ENCODE measurements at regions not wholly inside any gene's neighbourhood (a gene's known extent, or its start where the extent isn't known, plus 50 kb on each side); places are given as distances from the start of the nearest gene placed in this dataset.

DNA sequence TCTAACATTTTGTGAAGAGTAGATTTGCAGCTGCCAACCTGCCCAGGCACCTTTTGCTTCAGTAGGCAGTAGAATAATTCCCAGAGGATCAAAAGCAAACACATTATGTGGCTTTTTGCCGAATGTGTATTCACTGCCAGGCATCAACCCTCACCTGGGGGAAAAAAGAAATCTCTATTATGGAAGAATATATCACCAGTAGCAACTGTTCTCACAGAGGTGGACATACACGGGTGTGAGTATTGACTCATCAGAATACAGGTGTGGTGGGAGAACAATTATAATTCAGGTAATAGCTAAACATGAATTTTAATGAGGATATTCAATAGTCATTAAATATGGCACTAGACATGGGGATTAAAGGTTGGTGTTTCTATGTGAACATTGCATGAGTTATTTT, 910.7 kb downstream of the TFAP2A start:
- no peak overlapping the region for H3K27ac ChIP-seq (ENCODE audit: low read length)

GRCh38 chr6:9503111-9503761, 911.6 kb downstream of the TFAP2A start:
- whole genome bisulfite sequencing (ENCODE audit: insufficient coverage): 14% methylated on average over 1 of the region's 7 CpGs
- Histone ChIP-seq H3K4me3 (ENCODE audit: control insufficient read depth in 1 of 2, extremely low read depth in 1 of 2, low read length in 1 of 2) (no peak overlapping the region), H3K36me3 (ENCODE audit: control insufficient read depth in 2 of 2, extremely low read depth in 1 of 2, insufficient read depth in 1 of 2, low read length in 1 of 2) (no peaks in the 10 kb centered on the region), H3K9me3 (no peaks in the 10 kb centered on the region), H3K27me3 (replicated peaks in 1 of 2; ENCODE audit: control insufficient read depth in 2 of 2, extremely low read depth in 1 of 2, insufficient read depth in 2 of 2, low read length in 1 of 2) (no peaks in the 10 kb centered on the region), H3K4me1 (ENCODE audit: control insufficient read depth in 1 of 2, extremely low read depth in 1 of 2, insufficient read depth in 2 of 2, low read length in 2 of 2) (no peaks in the 10 kb centered on the region), H3K27ac (ENCODE audit: low read length) (no peak overlapping the region)
- no peak for DNase-seq
- Mint-ChIP-seq H3K27me3 (no peaks in the 10 kb centered on the region), H3K36me3 (no peaks in the 10 kb centered on the region), H3K27ac (no peak overlapping the region), H3K4me1 (no peaks in the 10 kb centered on the region), H3K4me3 (no peak overlapping the region), H3K9me3 (peaks cover 3 to 12% (median 5%) of the 10 kb centered on the region in 3 donors)
- POLR2A ChIA-PET: interaction anchor here in 1 of 2 donors (0.6 kb wide), 1 partner anchor 405 kb away, joined by 3 read pairs; no protein-coding TSS in a partner anchor
- ATAC-seq (replicated peaks in 1 of 4): no peak
- CTCF ChIA-PET: no interaction called here

More for the DNA sequence above, 910.7 kb downstream of the TFAP2A start:
- Mint-ChIP-seq H3K36me3 (no peaks in the 10 kb centered on the region), H3K9me3 (peaks cover 3 to 12% (median 5%) of the 10 kb centered on the region in 3 donors), H3K4me3 (no peak overlapping the region), H3K4me1 (no peaks in the 10 kb centered on the region), H3K27ac (no peak overlapping the region), H3K27me3 (no peaks in the 10 kb centered on the region)
- DNase-seq (no peak), ATAC-seq (replicated peaks in 1 of 4) (no peak)
- no CpG with 5 or more reads among the region's 2 CpGs for WGBS (ENCODE audit: insufficient coverage)
- no peaks in the 10 kb centered on the region for H3K9me3 ChIP-seq
- H3K4me1 ChIP-seq (ENCODE audit: control insufficient read depth in 1 of 2, extremely low read depth in 1 of 2, insufficient read depth in 2 of 2, low read length in 2 of 2): no peaks in the 10 kb centered on the region
- CTCF ChIA-PET: no interaction called here
- POLR2A ChIA-PET: interaction anchor here in 1 of 2 donors (0.6 kb wide), 1 partner anchor 406 kb away, joined by 3 read pairs; no protein-coding TSS in a partner anchor
- H3K27me3 ChIP-seq (replicated peaks in 1 of 2; ENCODE audit: control insufficient read depth in 2 of 2, extremely low read depth in 1 of 2, insufficient read depth in 2 of 2, low read length in 1 of 2): no peaks in the 10 kb centered on the region
- no peak overlapping the region for H3K4me3 ChIP-seq (ENCODE audit: control insufficient read depth in 1 of 2, extremely low read depth in 1 of 2, low read length in 1 of 2)
- no peaks in the 10 kb centered on the region for H3K36me3 ChIP-seq (ENCODE audit: control insufficient read depth in 2 of 2, extremely low read depth in 1 of 2, insufficient read depth in 1 of 2, low read length in 1 of 2)

DNA sequence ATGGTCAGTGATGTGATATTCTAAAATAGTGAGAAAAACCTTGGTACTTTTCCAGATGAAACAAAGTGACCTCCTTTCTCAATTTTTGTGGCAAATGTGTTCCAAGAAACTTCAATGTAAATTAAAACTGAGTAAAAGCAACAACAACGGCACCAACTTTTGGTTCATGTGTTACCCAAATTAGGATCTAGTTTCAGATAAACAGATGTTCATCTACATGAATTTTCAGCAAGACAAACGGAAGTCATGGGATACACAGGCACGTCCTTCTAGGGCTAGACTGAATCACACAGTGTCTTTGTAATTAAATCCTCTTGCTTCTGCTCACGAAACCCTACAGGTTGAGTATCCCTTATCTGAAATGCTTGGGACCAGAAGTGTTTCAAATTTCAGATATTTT, 915.2 kb downstream of the TFAP2A start:
- H3K4me1 Mint-ChIP-seq: no peaks in the 10 kb centered on the region
- Histone ChIP-seq H3K27ac (ENCODE audit: low read length) (no peak overlapping the region), H3K4me1 (ENCODE audit: control insufficient read depth in 1 of 2, extremely low read depth in 1 of 2, insufficient read depth in 2 of 2, low read length in 2 of 2) (no peaks in the 10 kb centered on the region), H3K9me3 (no peaks in the 10 kb centered on the region), H3K4me3 (ENCODE audit: control insufficient read depth in 1 of 2, extremely low read depth in 1 of 2, low read length in 1 of 2) (no peak overlapping the region), H3K27me3 (replicated peaks in 1 of 2; ENCODE audit: control insufficient read depth in 2 of 2, extremely low read depth in 1 of 2, insufficient read depth in 2 of 2, low read length in 1 of 2) (no peaks in the 10 kb centered on the region), H3K36me3 (ENCODE audit: control insufficient read depth in 2 of 2, extremely low read depth in 1 of 2, insufficient read depth in 1 of 2, low read length in 1 of 2) (no peaks in the 10 kb centered on the region)
- no peaks in the 10 kb centered on the region for H3K36me3 Mint-ChIP-seq
- DNase-seq (no peak), ATAC-seq (replicated peaks in 1 of 4) (no peak)
- no peaks in the 10 kb centered on the region for H3K27me3 Mint-ChIP-seq
- no peak overlapping the region for H3K4me3 Mint-ChIP-seq
- peaks cover 4 to 11% (median 5%) of the 10 kb centered on the region in 3 donors for H3K9me3 Mint-ChIP-seq
- ChIA-PET CTCF (no interaction called here), POLR2A (no interaction called here)
- 71% methylated on average over 4 of the region's 4 CpGs for WGBS (ENCODE audit: insufficient coverage)
- H3K27ac Mint-ChIP-seq: no peak overlapping the region

DNA sequence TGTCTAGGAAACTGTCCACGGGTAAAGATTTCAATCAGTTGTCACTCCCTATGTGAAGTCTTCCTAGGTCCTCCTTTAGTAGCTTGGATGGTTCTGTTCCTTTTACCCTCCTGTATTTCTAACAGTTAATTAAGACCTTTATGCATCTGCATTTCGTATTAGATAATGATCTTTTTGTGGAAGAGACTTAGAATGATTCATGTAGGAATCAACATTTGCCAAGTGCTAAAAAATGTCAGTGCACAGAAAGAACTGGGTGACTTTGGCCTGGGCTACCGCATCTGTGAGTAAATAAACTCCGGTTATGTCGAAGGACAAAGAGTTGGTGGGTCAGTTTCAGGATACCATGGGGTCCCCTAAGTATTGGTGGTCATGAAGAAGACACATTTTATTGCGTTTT, 918.0 kb downstream of the TFAP2A start:
- no peak overlapping the region for H3K27ac Mint-ChIP-seq
- H3K4me3 ChIP-seq (ENCODE audit: control insufficient read depth in 1 of 2, extremely low read depth in 1 of 2, low read length in 1 of 2): no peak overlapping the region
- H3K9me3 ChIP-seq: no peaks in the 10 kb centered on the region
- no peaks in the 10 kb centered on the region for H3K36me3 Mint-ChIP-seq
- CTCF ChIA-PET: no interaction called here
- 74% methylated on average over 5 of the region's 6 CpGs for WGBS (ENCODE audit: insufficient coverage)
- H3K4me3 Mint-ChIP-seq: no peak overlapping the region
- no peaks in the 10 kb centered on the region for H3K4me1 Mint-ChIP-seq
- H3K27ac ChIP-seq (ENCODE audit: low read length): no peak overlapping the region
- ATAC-seq (replicated peaks in 1 of 4) (no peak), DNase-seq (no peak)
- peaks cover 4 to 13% (median 7%) of the 10 kb centered on the region in 3 donors for H3K9me3 Mint-ChIP-seq
- no peaks in the 10 kb centered on the region for H3K27me3 ChIP-seq (replicated peaks in 1 of 2; ENCODE audit: control insufficient read depth in 2 of 2, extremely low read depth in 1 of 2, insufficient read depth in 2 of 2, low read length in 1 of 2)
- no peaks in the 10 kb centered on the region for H3K4me1 ChIP-seq (ENCODE audit: control insufficient read depth in 1 of 2, extremely low read depth in 1 of 2, insufficient read depth in 2 of 2, low read length in 2 of 2)
- POLR2A ChIA-PET: no interaction called here
- H3K27me3 Mint-ChIP-seq: no peaks in the 10 kb centered on the region
- H3K36me3 ChIP-seq (ENCODE audit: control insufficient read depth in 2 of 2, extremely low read depth in 1 of 2, insufficient read depth in 1 of 2, low read length in 1 of 2): no peaks in the 10 kb centered on the region

GRCh38 chr6:9494864-9495263, 920.0 kb downstream of the TFAP2A start:
- ChIA-PET CTCF (interaction anchor here in 1 of 2 donors (0.7 kb wide), 1 partner anchor 20 kb away, joined by 6 read pairs; no protein-coding TSS in a partner anchor), POLR2A (no interaction called here)
- H3K9me3 ChIP-seq: no peaks in the 10 kb centered on the region
- WGBS (ENCODE audit: insufficient coverage): 41% methylated on average over 1 of the region's 1 CpG
- Mint-ChIP-seq H3K36me3 (no peaks in the 10 kb centered on the region), H3K27ac (no peak overlapping the region), H3K27me3 (no peaks in the 10 kb centered on the region), H3K9me3 (peaks cover 4 to 14% (median 7%) of the 10 kb centered on the region in 3 donors), H3K4me1 (no peaks in the 10 kb centered on the region), H3K4me3 (no peak overlapping the region)
- H3K27ac ChIP-seq (ENCODE audit: low read length): no peak overlapping the region
- ATAC-seq (replicated peaks in 1 of 4) (no peak), DNase-seq (no peak)
- no peaks in the 10 kb centered on the region for H3K4me1 ChIP-seq (ENCODE audit: control insufficient read depth in 1 of 2, extremely low read depth in 1 of 2, insufficient read depth in 2 of 2, low read length in 2 of 2)
- no peaks in the 10 kb centered on the region for H3K27me3 ChIP-seq (replicated peaks in 1 of 2; ENCODE audit: control insufficient read depth in 2 of 2, extremely low read depth in 1 of 2, insufficient read depth in 2 of 2, low read length in 1 of 2)
- H3K4me3 ChIP-seq (ENCODE audit: control insufficient read depth in 1 of 2, extremely low read depth in 1 of 2, low read length in 1 of 2): no peak overlapping the region
- H3K36me3 ChIP-seq (ENCODE audit: control insufficient read depth in 2 of 2, extremely low read depth in 1 of 2, insufficient read depth in 1 of 2, low read length in 1 of 2): no peaks in the 10 kb centered on the region

DNA sequence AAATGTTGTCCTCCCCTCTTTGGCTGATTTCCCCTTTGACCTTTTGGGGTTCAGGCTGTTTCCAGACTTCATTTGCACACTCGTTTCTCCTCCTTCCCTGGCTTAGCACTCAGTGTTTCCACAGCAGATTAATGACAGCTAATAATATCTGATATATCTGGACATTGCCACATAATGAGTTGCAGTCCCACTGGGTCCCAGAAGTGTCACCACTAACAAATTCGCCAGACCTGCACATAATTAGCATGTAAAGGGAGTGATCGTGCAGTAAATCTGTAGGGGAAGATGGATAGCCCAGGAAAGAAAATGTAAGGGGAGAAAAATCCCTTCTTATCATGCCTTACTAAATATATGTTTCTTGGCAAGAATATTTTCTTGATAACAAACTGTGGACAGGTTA, 922.1 kb downstream of the TFAP2A start:
- Histone ChIP-seq H3K36me3 (ENCODE audit: control insufficient read depth in 2 of 2, extremely low read depth in 1 of 2, insufficient read depth in 1 of 2, low read length in 1 of 2) (no peaks in the 10 kb centered on the region), H3K27me3 (replicated peaks in 1 of 2; ENCODE audit: control insufficient read depth in 2 of 2, extremely low read depth in 1 of 2, insufficient read depth in 2 of 2, low read length in 1 of 2) (no peaks in the 10 kb centered on the region), H3K4me3 (ENCODE audit: control insufficient read depth in 1 of 2, extremely low read depth in 1 of 2, low read length in 1 of 2) (no peak overlapping the region), H3K27ac (ENCODE audit: low read length) (no peak overlapping the region), H3K4me1 (ENCODE audit: control insufficient read depth in 1 of 2, extremely low read depth in 1 of 2, insufficient read depth in 2 of 2, low read length in 2 of 2) (no peaks in the 10 kb centered on the region), H3K9me3 (no peaks in the 10 kb centered on the region)
- H3K27ac Mint-ChIP-seq: no peak overlapping the region
- ATAC-seq (replicated peaks in 1 of 4) (no peak), DNase-seq (no peak)
- ChIA-PET CTCF (no interaction called here), POLR2A (no interaction called here)
- peaks cover 4 to 18% (median 7%) of the 10 kb centered on the region in 3 donors for H3K9me3 Mint-ChIP-seq
- no peaks in the 10 kb centered on the region for H3K4me1 Mint-ChIP-seq
- H3K27me3 Mint-ChIP-seq: no peaks in the 10 kb centered on the region
- no peak overlapping the region for H3K4me3 Mint-ChIP-seq
- no CpG with 5 or more reads among the region's 3 CpGs for WGBS (ENCODE audit: insufficient coverage)
- H3K36me3 Mint-ChIP-seq: no peaks in the 10 kb centered on the region

DNA sequence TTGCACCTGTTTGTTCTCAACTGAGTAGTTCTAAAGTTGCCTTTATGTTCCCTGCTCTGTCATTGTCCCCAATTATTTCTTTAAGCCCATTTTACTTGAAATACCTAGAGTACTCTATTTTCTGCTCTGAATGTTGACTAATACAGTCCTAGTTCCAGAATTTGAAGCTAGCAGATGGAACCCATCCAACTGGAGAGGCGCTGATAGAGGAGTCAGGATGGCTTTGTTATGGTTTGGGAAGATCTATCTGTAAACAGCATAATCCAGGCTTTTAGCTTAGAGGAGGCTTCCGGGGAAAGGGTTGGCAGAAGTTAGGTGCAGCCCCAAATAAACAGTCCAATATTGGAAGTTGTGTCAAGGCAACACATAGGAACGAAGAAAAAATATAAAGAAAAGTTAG, 927.7 kb downstream of the TFAP2A start:
- peaks cover 0 to 16% (median 2%) of the 10 kb centered on the region in 3 donors for H3K9me3 Mint-ChIP-seq
- no peaks in the 10 kb centered on the region for H3K4me1 ChIP-seq (ENCODE audit: control insufficient read depth in 1 of 2, extremely low read depth in 1 of 2, insufficient read depth in 2 of 2, low read length in 2 of 2)
- no peak overlapping the region for H3K4me3 ChIP-seq (ENCODE audit: control insufficient read depth in 1 of 2, extremely low read depth in 1 of 2, low read length in 1 of 2)
- 86% methylated on average over 2 of the region's 3 CpGs for WGBS (ENCODE audit: insufficient coverage)
- no peaks in the 10 kb centered on the region for H3K27me3 ChIP-seq (replicated peaks in 1 of 2; ENCODE audit: control insufficient read depth in 2 of 2, extremely low read depth in 1 of 2, insufficient read depth in 2 of 2, low read length in 1 of 2)
- H3K27ac Mint-ChIP-seq: no peak overlapping the region
- H3K36me3 Mint-ChIP-seq: no peaks in the 10 kb centered on the region
- POLR2A ChIA-PET: no interaction called here
- no peak overlapping the region for H3K4me3 Mint-ChIP-seq
- no peaks in the 10 kb centered on the region for H3K9me3 ChIP-seq
- H3K4me1 Mint-ChIP-seq: no peaks in the 10 kb centered on the region
- H3K27me3 Mint-ChIP-seq: no peaks in the 10 kb centered on the region
- H3K27ac ChIP-seq (ENCODE audit: low read length): no peak overlapping the region
- CTCF ChIA-PET: no interaction called here
- DNase-seq (no peak), ATAC-seq (replicated peaks in 1 of 4) (no peak)
- no peaks in the 10 kb centered on the region for H3K36me3 ChIP-seq (ENCODE audit: control insufficient read depth in 2 of 2, extremely low read depth in 1 of 2, insufficient read depth in 1 of 2, low read length in 1 of 2)
